Naive thymus-derived CD4-positive, alpha-beta T cell (primary cell): ENCODE measurements at regions not wholly inside any gene's neighbourhood (a gene's known extent, or its start where the extent isn't known, plus 50 kb on each side); places are given as distances from the start of the nearest gene placed in this dataset.

Experiments used
- ATAC-seq: fragments of 150-1000 bp; cut with Tn5 transposase; 2 replicates; pipeline ENCODE4 v1.10.0; 2021; ENCODE audit warnings: mild to moderate bottlenecking, moderate library complexity
- CTCF ChIA-PET: fragments of 350-600 bp; sonication (Branson Sonifier 250); formaldehyde crosslinking; loops from one replicate; lab custom pipeline; 2021; ENCODE audit warnings: antibody characterized with exemption; lab: Charles Lee
- POLR2A ChIA-PET: fragments of 350-600 bp; sonication (Branson Sonifier 250); formaldehyde crosslinking; loops from one replicate; lab custom pipeline; 2021; ENCODE audit warnings: antibody characterized with exemption, inconsistent platforms; lab: Charles Lee
- DNase-seq, 9 donors: peaks; one replicate each; pipeline versions ENCODE4 v3.0.0 to v3.0.0-alpha.2; 2020 to 2022; ENCODE audit warnings: mixed read lengths in 1 of 9
- H3K27ac ChIP-seq: one replicate; pipeline ENCODE4 v1.7.0; 2013; ENCODE audit warnings: mild to moderate bottlenecking, low read depth, low read length, moderate library complexity
- H3K27me3 ChIP-seq, 2 donors: one replicate each; pipeline ENCODE4 v1.7.0; 2013; ENCODE audit warnings: low read length in 2 of 2, mild to moderate bottlenecking in 2 of 2, moderate library complexity in 2 of 2; ENCODE audit not compliant: control insufficient read depth in 2 of 2, insufficient read depth in 2 of 2
- H3K36me3 ChIP-seq, 3 experiments: 1 replicate in 2 of 3; 2 replicates in 1 of 3; pipeline ENCODE4 v1.7.0; 2013; ENCODE audit warnings: low read length in 3 of 3, mild to moderate bottlenecking in 3 of 3, moderate library complexity in 1 of 3; ENCODE audit not compliant: insufficient read depth in 3 of 3, control insufficient read depth in 2 of 3
- H3K4me1 ChIP-seq, 2 donors: one replicate each; pipeline ENCODE4 v1.7.0; 2013; ENCODE audit warnings: low read length in 2 of 2, mild to moderate bottlenecking in 2 of 2, moderate library complexity in 1 of 2; ENCODE audit not compliant: control insufficient read depth in 2 of 2, insufficient read depth in 2 of 2
- H3K4me3 ChIP-seq: 2 replicates; pipeline ENCODE4 v1.7.0; 2013; ENCODE audit warnings: mild to moderate bottlenecking, low read length
- H3K9me3 ChIP-seq, 3 experiments: 1 replicate in 2 of 3; 2 replicates in 1 of 3; pipeline ENCODE4 v1.7.0; 2013; ENCODE audit warnings: low read length in 3 of 3; ENCODE audit not compliant: control insufficient read depth in 2 of 3
- H3K27ac Mint-ChIP-seq, 9 donors: one replicate each; pipeline ENCODE4 v1.8.0; 2020 to 2022; ENCODE audit warnings: mixed read lengths in 9 of 9, mild to moderate bottlenecking in 8 of 9, moderate library complexity in 5 of 9, inconsistent platforms in 2 of 9
- H3K27me3 Mint-ChIP-seq, 5 donors: one replicate each; pipeline ENCODE4 v1.8.0; 2021 to 2022; ENCODE audit warnings: mixed read lengths in 5 of 5, mild to moderate bottlenecking in 1 of 5
- H3K36me3 Mint-ChIP-seq, 5 donors: one replicate each; pipeline ENCODE4 v1.8.0; 2020 to 2022; ENCODE audit warnings: mixed read lengths in 5 of 5, mild to moderate bottlenecking in 3 of 5, inconsistent platforms in 1 of 5
- H3K4me1 Mint-ChIP-seq, 7 donors: one replicate each; pipeline ENCODE4 v1.8.0; 2020 to 2022; ENCODE audit warnings: mixed read lengths in 7 of 7, mild to moderate bottlenecking in 3 of 7, inconsistent platforms in 1 of 7
- H3K4me3 Mint-ChIP-seq, 10 donors: one replicate each; pipeline ENCODE4 v1.8.0; 2020 to 2022; ENCODE audit warnings: mild to moderate bottlenecking in 10 of 10, mixed read lengths in 10 of 10, moderate library complexity in 6 of 10, inconsistent platforms in 2 of 10
- H3K9me3 Mint-ChIP-seq, 11 donors: one replicate each; pipeline ENCODE4 v1.8.0; 2020 to 2022; ENCODE audit warnings: mixed read lengths in 11 of 11, mild to moderate bottlenecking in 4 of 11, inconsistent platforms in 1 of 11, moderate library complexity in 1 of 11
- intact Hi-C, 2 donors: fragments of 100-400 bp; cut with micrococcal nuclease; formaldehyde crosslinking; loops; one replicate each; pipeline ENCODE4 v1.15.1; 2023

DNA sequence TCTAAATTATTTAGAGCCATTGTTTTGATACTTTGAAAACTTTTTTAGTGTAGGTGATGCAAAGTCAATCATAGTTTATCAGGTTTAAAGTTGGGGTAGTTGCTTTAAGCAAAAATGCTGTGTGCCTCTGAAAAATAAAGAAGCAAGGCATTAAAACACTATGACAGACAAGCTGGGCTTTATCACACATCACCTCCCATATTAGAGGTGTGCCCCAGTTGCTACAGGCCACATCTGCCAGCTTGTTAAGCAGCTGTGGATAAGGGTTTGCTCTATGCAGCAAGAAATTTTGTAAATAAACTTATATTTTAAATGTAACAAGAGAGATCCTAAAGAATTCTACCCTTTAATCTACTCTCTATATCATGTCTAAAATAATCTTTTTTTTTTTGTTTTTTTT is 255.8 kb downstream of the B3GLCT start:
- intact Hi-C loops: no loop called here
- DNase-seq (no peak), ATAC-seq (no peak)
- Mint-ChIP-seq H3K4me3 (no peak overlapping the region), H3K27me3 (peaks cover 2 to 25% (median 17%) of the 10 kb centered on the region in 5 donors), H3K9me3 (peaks cover 0 to 14% (median 0%) of the 10 kb centered on the region in 11 donors), H3K27ac (no peak overlapping the region), H3K4me1 (no peaks in the 10 kb centered on the region), H3K36me3 (peaks cover 0 to 4% (median 0%) of the 10 kb centered on the region in 5 donors)
- H3K36me3 ChIP-seq: no peaks in the 10 kb centered on the region
- H3K27me3 ChIP-seq: peaks cover 0 to under 1% of the 10 kb centered on the region in 2 donors
- ChIA-PET POLR2A (no interaction called here), CTCF (no interaction called here)
- H3K4me3 ChIP-seq: no peak overlapping the region
- no peaks in the 10 kb centered on the region for H3K4me1 ChIP-seq
- no peaks in the 10 kb centered on the region for H3K9me3 ChIP-seq
- no peak overlapping the region for H3K27ac ChIP-seq

DNA sequence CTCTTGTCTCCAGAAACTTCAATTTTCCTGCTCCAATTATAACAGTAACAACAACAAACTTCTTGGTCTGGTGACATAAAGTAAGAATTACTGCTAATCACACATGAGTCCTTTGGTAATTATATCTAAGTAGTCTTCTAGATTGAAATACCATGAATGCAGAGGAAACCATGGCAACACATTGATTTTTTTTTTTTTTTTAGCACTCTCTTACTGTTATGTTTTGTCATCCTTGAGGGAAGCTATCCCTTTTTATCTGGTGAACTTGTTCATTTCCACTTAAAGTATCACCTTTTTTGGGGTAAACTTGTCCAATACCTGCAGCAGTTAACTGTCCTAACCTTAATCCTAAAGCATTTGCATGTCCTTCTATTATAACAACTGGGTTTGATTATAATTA is 256.3 kb downstream of the B3GLCT start:
- POLR2A ChIA-PET: no interaction called here
- no peak overlapping the region for H3K27ac ChIP-seq
- Mint-ChIP-seq H3K9me3 (peaks cover 0 to 14% (median 0%) of the 10 kb centered on the region in 11 donors), H3K4me1 (no peaks in the 10 kb centered on the region), H3K36me3 (peaks cover 0 to 4% (median 0%) of the 10 kb centered on the region in 5 donors), H3K27ac (no peak overlapping the region), H3K27me3 (peaks cover 2 to 25% (median 12%) of the 10 kb centered on the region in 5 donors), H3K4me3 (no peak overlapping the region)
- no peaks in the 10 kb centered on the region for H3K36me3 ChIP-seq
- H3K9me3 ChIP-seq: no peaks in the 10 kb centered on the region
- intact Hi-C loops: no loop called here
- ATAC-seq (no peak), DNase-seq (no peak)
- H3K4me3 ChIP-seq: no peak overlapping the region
- no peaks in the 10 kb centered on the region for H3K27me3 ChIP-seq
- H3K4me1 ChIP-seq: no peaks in the 10 kb centered on the region
- CTCF ChIA-PET: no interaction called here

DNA sequence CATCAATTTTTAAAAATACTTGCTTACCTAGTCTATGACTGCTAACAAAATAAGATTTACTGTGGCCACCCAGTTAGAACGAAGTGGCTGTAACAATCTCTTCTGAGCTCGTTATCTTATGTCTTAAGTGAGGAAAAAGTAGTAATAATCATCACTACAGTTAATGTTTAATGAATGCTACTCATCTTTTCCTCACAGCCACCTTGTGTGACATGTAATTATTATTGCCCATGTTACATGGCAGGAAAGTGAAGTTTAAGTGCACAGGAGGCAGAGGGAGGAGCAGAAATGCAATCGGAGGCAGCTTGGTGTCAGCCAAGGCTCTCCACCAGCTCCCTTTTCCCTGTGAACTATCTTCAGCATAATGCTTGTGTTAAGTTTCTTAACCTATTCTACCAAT is 260.3 kb downstream of the B3GLCT start:
- no peak overlapping the region for H3K4me3 ChIP-seq
- ChIA-PET POLR2A (no interaction called here), CTCF (no interaction called here)
- H3K9me3 ChIP-seq: no peaks in the 10 kb centered on the region
- Mint-ChIP-seq H3K36me3 (peaks cover 0 to 4% (median 0%) of the 10 kb centered on the region in 5 donors), H3K4me3 (no peak overlapping the region), H3K4me1 (no peaks in the 10 kb centered on the region), H3K9me3 (peaks cover 0 to 9% (median 0%) of the 10 kb centered on the region in 11 donors), H3K27ac (no peak overlapping the region), H3K27me3 (peaks cover 0 to 15% (median 6%) of the 10 kb centered on the region in 5 donors)
- H3K36me3 ChIP-seq: no peaks in the 10 kb centered on the region
- ATAC-seq (no peak), DNase-seq (no peak)
- intact Hi-C loops: no loop called here
- no peak overlapping the region for H3K27ac ChIP-seq
- H3K4me1 ChIP-seq: no peaks in the 10 kb centered on the region
- H3K27me3 ChIP-seq: no peaks in the 10 kb centered on the region

DNA sequence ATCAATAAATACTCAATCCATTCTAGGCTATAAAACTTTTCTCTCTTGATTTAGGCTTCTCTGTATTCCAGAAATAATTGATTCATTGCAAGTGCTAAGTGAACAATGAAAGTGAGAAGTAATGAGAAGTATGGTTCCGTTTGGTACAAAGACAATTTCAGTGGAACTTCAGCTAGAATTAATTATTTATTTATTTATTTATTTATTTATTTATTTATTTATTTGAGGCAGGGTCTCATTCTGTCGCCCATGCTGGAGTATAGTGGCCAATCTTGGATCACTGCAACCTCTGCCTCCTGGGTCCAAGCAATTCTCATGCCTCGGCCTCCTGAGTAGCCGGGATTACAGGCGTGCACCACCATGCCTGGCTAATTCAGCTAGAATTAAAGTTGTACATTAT is 262.1 kb downstream of the B3GLCT start:
- POLR2A ChIA-PET: no interaction called here
- no peak for ATAC-seq
- Mint-ChIP-seq H3K9me3 (peaks cover 0 to 9% (median 0%) of the 10 kb centered on the region in 11 donors), H3K4me1 (no peaks in the 10 kb centered on the region), H3K36me3 (peaks cover 0 to 4% (median 0%) of the 10 kb centered on the region in 5 donors), H3K27ac (no peak overlapping the region), H3K27me3 (peaks cover 0 to 16% (median 11%) of the 10 kb centered on the region in 5 donors), H3K4me3 (no peak overlapping the region)
- no peak overlapping the region for H3K4me3 ChIP-seq
- H3K27ac ChIP-seq: no peak overlapping the region
- no peak for DNase-seq
- no peaks in the 10 kb centered on the region for H3K9me3 ChIP-seq
- H3K36me3 ChIP-seq: no peaks in the 10 kb centered on the region
- H3K4me1 ChIP-seq: no peaks in the 10 kb centered on the region
- H3K27me3 ChIP-seq: no peaks in the 10 kb centered on the region
- intact Hi-C loops: no loop called here
- CTCF ChIA-PET: no interaction called here

DNA sequence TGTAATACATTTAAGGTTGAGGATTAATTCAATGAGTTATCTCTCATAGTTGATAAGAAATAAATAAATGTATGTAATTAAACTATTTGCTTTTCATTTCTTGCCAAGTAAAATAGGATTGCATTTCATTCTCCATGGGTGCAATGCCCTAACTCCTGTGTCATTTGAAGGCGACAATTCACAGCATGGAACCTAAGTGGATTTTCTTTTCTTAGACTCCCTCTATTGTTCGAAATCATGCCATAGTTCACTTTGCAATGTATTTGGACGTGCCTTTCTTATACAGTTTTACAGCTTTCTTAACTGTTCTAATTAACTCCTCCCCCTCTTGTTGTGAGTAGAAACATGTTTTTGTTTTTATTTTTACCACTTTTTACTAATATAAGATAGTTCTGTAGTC is 263.0 kb downstream of the B3GLCT start:
- Mint-ChIP-seq H3K9me3 (peaks cover 0 to 9% (median 0%) of the 10 kb centered on the region in 11 donors), H3K4me3 (no peak overlapping the region), H3K36me3 (peaks cover 0 to 2% (median 0%) of the 10 kb centered on the region in 5 donors), H3K27ac (no peak overlapping the region), H3K4me1 (no peaks in the 10 kb centered on the region), H3K27me3 (peaks cover 0 to 15% (median 13%) of the 10 kb centered on the region in 5 donors)
- no peak for DNase-seq
- no peaks in the 10 kb centered on the region for H3K9me3 ChIP-seq
- POLR2A ChIA-PET: no interaction called here
- CTCF ChIA-PET: no interaction called here
- no peak overlapping the region for H3K4me3 ChIP-seq
- no peak overlapping the region for H3K27ac ChIP-seq
- no peaks in the 10 kb centered on the region for H3K36me3 ChIP-seq
- intact Hi-C loops: no loop called here
- H3K27me3 ChIP-seq: no peaks in the 10 kb centered on the region
- H3K4me1 ChIP-seq: no peaks in the 10 kb centered on the region
- no peak for ATAC-seq

DNA sequence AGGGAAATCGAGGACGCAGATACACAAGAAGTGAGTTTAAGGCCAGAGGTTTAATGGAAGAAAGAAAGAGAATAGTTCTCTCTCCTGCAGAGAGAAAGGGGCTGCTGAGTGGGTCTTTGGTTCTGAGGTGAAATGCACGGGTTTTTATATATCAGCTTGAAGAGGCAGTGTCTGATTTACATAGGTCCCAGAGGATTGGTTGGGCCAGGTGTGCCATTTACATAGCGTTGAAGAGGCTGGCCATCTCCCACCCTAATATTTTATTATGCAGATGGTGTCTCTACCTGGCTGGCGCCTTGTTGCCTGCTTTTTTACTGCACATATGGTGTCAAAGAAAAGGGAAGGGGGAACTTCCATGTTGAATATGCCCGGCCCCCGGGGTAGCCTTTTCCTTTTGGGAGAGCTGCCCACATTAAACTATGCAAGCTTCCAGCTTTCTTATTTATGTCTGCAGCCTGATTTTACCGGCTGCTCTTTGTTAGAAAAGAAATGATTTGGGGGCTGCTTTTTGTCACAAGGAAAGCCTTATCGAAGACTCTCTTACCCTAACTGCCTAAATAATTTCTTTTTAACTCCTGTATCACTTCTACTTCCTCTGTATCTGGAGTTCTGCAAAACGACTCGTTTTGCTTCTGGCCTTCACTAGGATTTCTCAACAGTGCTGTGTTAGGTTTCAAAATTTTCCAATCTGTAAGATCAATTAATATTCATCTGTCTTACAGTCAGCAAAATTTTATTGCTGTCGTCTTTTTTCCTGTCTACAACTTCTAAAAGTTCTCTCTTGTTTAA is 268.5 kb downstream of the B3GLCT start:
- Mint-ChIP-seq H3K27ac (no peak overlapping the region), H3K27me3 (peaks cover 0 to 34% (median 17%) of the 10 kb centered on the region in 5 donors), H3K9me3 (peaks cover 0 to 6% (median 0%) of the 10 kb centered on the region in 11 donors), H3K36me3 (no peaks in the 10 kb centered on the region), H3K4me1 (no peaks in the 10 kb centered on the region), H3K4me3 (no peak overlapping the region)
- ATAC-seq (no peak), DNase-seq (no peak)
- Histone ChIP-seq H3K36me3 (no peaks in the 10 kb centered on the region), H3K4me3 (no peak overlapping the region), H3K27ac (no peak overlapping the region), H3K27me3 (no peaks in the 10 kb centered on the region), H3K9me3 (no peaks in the 10 kb centered on the region), H3K4me1 (no peaks in the 10 kb centered on the region)
- intact Hi-C loops: no loop called here
- CTCF ChIA-PET: no interaction called here
- POLR2A ChIA-PET: no interaction called here

DNA sequence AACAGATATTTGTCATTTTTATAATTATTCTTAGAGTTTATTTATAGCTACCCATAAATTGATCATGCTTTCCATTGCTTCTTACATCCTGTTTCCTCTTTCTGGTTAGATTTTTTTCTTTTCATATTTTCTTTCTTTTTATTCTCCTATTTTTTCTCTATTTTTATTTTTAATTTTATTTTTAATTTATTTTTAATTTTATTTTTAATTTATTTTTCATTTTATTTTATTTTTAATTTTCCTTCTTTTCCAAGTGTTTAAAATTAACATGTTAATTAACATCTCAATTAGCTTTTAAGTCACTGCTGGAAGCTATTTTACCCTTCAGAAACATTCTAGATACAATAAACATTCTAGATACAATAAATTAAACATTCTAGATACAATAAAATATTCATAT is 269.6 kb downstream of the B3GLCT start:
- H3K27me3 ChIP-seq: no peaks in the 10 kb centered on the region
- intact Hi-C loops: no loop called here
- DNase-seq: no peak
- H3K4me3 ChIP-seq: no peak overlapping the region
- CTCF ChIA-PET: no interaction called here
- no peaks in the 10 kb centered on the region for H3K36me3 ChIP-seq
- Mint-ChIP-seq H3K4me1 (no peaks in the 10 kb centered on the region), H3K27me3 (peaks cover 0 to 40% (median 17%) of the 10 kb centered on the region in 5 donors), H3K36me3 (no peaks in the 10 kb centered on the region), H3K9me3 (peaks cover 0 to 6% (median 0%) of the 10 kb centered on the region in 11 donors), H3K4me3 (no peak overlapping the region), H3K27ac (no peak overlapping the region)
- no peak for ATAC-seq
- H3K27ac ChIP-seq: no peak overlapping the region
- no peaks in the 10 kb centered on the region for H3K9me3 ChIP-seq
- POLR2A ChIA-PET: no interaction called here
- no peaks in the 10 kb centered on the region for H3K4me1 ChIP-seq
